Naive thymus-derived CD8-positive, alpha-beta T cell (primary cell): ENCODE measurements at regions not wholly inside any gene's neighbourhood (a gene's known extent, or its start where the extent isn't known, plus 50 kb on each side); places are given as distances from the start of the nearest gene placed in this dataset.
A peak's percentile ranks its signal among the peaks of the same experiment; 100 is the strongest.

Source experiments
- ATAC-seq, 2 donors: fragments of 150-1000 bp; cut with Tn5 transposase in 1 of 2; sonication (Bioruptor Pico), chemical (Tn5 transposase) in 1 of 2; 1 replicate in 1 of 2; 2 replicates in 1 of 2; pipeline ENCODE4 v1.10.0; 2021; ENCODE audit warnings: mild to moderate bottlenecking in 2 of 2, moderate library complexity in 2 of 2
- POLR2A ChIA-PET: fragments of 350-600 bp; sonication (Branson Sonifier 250); formaldehyde crosslinking; loops from one replicate; lab custom pipeline; 2021; ENCODE audit warnings: antibody characterized with exemption; lab: Charles Lee
- DNase-seq, 10 donors: peaks; one replicate each; pipeline versions ENCODE4 v3.0.0 to v3.0.0-alpha.2; 2020 to 2022
- H3K27ac Mint-ChIP-seq, 10 donors: one replicate each; pipeline ENCODE4 v1.8.0; 2020 to 2022; ENCODE audit warnings: mild to moderate bottlenecking in 10 of 10, mixed read lengths in 10 of 10, moderate library complexity in 4 of 10, inconsistent platforms in 1 of 10
- H3K27me3 Mint-ChIP-seq, 5 donors: one replicate each; pipeline ENCODE4 v1.8.0; 2021 to 2022; ENCODE audit warnings: mixed read lengths in 5 of 5
- H3K36me3 Mint-ChIP-seq, 3 donors: one replicate each; pipeline ENCODE4 v1.8.0; 2020 to 2022; ENCODE audit warnings: mixed read lengths in 3 of 3, mild to moderate bottlenecking in 2 of 3, inconsistent platforms in 1 of 3
- H3K4me1 Mint-ChIP-seq, 4 donors: one replicate each; pipeline ENCODE4 v1.8.0; 2021 to 2022; ENCODE audit warnings: mixed read lengths in 4 of 4
- H3K4me3 Mint-ChIP-seq, 10 donors: one replicate each; pipeline ENCODE4 v1.8.0; 2020 to 2022; ENCODE audit warnings: mild to moderate bottlenecking in 10 of 10, mixed read lengths in 10 of 10, moderate library complexity in 6 of 10, inconsistent platforms in 1 of 10
- H3K9me3 Mint-ChIP-seq, 9 donors: one replicate each; pipeline ENCODE4 v1.8.0; 2020 to 2022; ENCODE audit warnings: mixed read lengths in 9 of 9, mild to moderate bottlenecking in 3 of 9, inconsistent platforms in 1 of 9, moderate library complexity in 1 of 9

- peaks cover 3 to 5% (median 4%) of the 10 kb centered on the region in 4 donors for H3K4me1 Mint-ChIP-seq
- ATAC-seq (no peak), DNase-seq (no peak)
- H3K4me3 Mint-ChIP-seq, result no peak overlapping the region
- no peaks in the 10 kb centered on the region for H3K9me3 Mint-ChIP-seq
- POLR2A ChIA-PET, result no interaction called here
- peaks cover 7 to 23% (median 11%) of the 10 kb centered on the region in 5 donors for H3K27me3 Mint-ChIP-seq
- no peaks in the 10 kb centered on the region for H3K36me3 Mint-ChIP-seq
- H3K27ac Mint-ChIP-seq, result no peak overlapping the region
Observed at GRCh38 chr2:118315606-118316005, 227.3 kb downstream of the INSIG2 start.

DNA sequence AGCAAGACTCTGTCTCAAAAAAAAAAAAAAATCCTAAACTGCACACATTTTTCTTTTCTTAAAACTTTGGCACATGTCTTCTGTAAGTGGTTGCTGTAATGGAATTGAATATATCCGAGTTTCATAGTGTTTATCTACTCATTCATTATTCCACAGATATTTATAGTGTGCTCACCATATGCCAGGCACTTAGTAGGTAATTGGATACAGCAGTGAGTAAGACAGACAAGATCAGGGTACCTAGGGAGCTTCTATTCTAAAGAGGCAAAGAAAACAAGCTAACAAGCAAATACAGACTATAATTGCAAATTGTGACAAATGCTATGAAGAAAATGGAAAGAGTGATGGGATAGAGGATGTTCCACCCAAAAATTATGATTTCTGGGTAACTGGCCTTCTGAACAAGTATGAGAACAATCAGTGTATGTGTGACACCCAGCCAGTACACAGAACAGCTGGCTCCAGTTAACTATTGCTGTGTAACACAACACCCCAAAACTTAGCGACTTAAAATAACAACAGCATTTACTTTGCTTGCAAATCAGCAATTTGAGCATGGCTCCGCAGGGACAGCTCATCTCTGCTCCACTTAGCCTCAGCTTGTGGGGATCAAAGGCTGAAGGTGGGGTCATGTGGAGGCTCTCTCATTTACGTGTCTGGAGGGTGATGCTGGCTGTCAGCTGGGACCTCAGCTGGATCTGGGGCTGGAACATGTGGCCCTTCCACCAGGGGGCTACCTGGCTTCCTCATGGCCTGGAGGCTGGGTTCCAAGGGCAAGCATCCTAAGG lies 224.9 kb downstream of the INSIG2 start:
- no peaks in the 10 kb centered on the region for H3K36me3 Mint-ChIP-seq
- no peak overlapping the region for H3K4me3 Mint-ChIP-seq
- peak overlapping the region in 3 of 10 donors; percentile 4 to 57 (median 15) for H3K27ac Mint-ChIP-seq
- no peaks in the 10 kb centered on the region for H3K9me3 Mint-ChIP-seq
- peaks cover 3 to 15% (median 12%) of the 10 kb centered on the region in 5 donors for H3K27me3 Mint-ChIP-seq
- DNase-seq, result no peak
- ATAC-seq, result no peak
- POLR2A ChIA-PET, result interaction anchor here (0.8 kb wide), 1 partner anchor 535 kb away, joined by 3 read pairs; no protein-coding TSS in a partner anchor
- H3K4me1 Mint-ChIP-seq, result peaks cover 2 to 14% (median 8%) of the 10 kb centered on the region in 4 donors

- H3K4me1 Mint-ChIP-seq, result peaks cover 2 to 15% (median 8%) of the 10 kb centered on the region in 4 donors
Observed at GRCh38 chr2:118310681-118311429, 222.6 kb downstream of the INSIG2 start.

DNA sequence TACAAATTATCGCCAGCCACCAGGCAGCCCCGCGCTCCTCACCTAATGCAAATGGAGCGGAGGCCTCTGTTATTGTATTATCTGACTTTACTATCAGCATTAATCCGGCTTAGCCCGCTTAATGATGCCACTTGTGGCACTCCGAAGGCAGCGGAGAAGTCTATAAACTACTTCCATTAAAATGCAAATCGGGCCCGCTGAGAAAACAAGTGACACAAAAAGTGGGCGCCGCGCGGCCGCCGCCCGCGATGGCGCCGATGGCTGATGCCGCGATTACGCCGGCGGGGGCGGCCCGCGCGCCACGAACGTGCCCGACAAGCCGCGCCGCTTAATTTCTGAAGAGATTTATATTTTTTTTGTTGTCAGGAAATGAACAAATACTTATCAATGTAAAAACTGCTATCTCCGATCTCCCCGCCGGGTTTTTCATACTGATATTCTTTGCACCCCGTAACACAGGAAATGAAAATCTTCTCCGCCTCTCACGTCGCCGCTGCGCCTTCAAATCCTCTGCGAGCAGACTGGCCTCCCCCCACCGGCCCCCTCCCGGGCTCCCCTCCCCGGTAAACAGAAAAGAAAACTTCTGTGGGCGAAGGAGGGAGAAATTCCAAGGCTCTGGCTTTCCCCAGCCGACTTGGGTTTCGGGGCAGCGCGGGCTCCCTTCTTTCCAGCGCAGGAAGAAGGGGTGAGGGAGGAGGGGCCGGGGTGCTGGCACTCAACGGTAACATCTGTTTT lies 221.8 kb downstream of the INSIG2 start:
- ATAC-seq, result peak; percentile 80 to 83
- H3K36me3 Mint-ChIP-seq, result no peaks in the 10 kb centered on the region
- POLR2A ChIA-PET, result interaction anchor here (0.7 to 1.2 kb wide), 2 partner anchors 86 to 115 kb away, joined by 3 read pairs; no protein-coding TSS in a partner anchor
- H3K27ac Mint-ChIP-seq, result peak overlapping the region; percentile 87 to 98 (median 97)
- peak; percentile 35 to 79 (median 58) for DNase-seq
- H3K4me3 Mint-ChIP-seq, result peak overlapping the region; percentile 82 to 95 (median 91)
- peaks cover 0 to 13% (median 5%) of the 10 kb centered on the region in 5 donors for H3K27me3 Mint-ChIP-seq
- peaks cover 2 to 15% (median 8%) of the 10 kb centered on the region in 4 donors for H3K4me1 Mint-ChIP-seq
- H3K9me3 Mint-ChIP-seq, result no peaks in the 10 kb centered on the region

More at GRCh38 chr2:118310681-118311429, 222.6 kb downstream of the INSIG2 start:
- POLR2A ChIA-PET, result interaction anchor here (0.7 to 1.2 kb wide), 2 partner anchors 87 to 115 kb away, joined by 3 read pairs; no protein-coding TSS in a partner anchor
- Mint-ChIP-seq H3K9me3 (no peaks in the 10 kb centered on the region), H3K27ac (peak overlapping the region; percentile 87 to 98 (median 97)), H3K36me3 (no peaks in the 10 kb centered on the region), H3K27me3 (peaks cover 2 to 13% (median 8%) of the 10 kb centered on the region in 5 donors), H3K4me3 (peak overlapping the region; percentile 82 to 95 (median 91))
- ATAC-seq (peak; percentile 6 to 25), DNase-seq (no peak)

DNA sequence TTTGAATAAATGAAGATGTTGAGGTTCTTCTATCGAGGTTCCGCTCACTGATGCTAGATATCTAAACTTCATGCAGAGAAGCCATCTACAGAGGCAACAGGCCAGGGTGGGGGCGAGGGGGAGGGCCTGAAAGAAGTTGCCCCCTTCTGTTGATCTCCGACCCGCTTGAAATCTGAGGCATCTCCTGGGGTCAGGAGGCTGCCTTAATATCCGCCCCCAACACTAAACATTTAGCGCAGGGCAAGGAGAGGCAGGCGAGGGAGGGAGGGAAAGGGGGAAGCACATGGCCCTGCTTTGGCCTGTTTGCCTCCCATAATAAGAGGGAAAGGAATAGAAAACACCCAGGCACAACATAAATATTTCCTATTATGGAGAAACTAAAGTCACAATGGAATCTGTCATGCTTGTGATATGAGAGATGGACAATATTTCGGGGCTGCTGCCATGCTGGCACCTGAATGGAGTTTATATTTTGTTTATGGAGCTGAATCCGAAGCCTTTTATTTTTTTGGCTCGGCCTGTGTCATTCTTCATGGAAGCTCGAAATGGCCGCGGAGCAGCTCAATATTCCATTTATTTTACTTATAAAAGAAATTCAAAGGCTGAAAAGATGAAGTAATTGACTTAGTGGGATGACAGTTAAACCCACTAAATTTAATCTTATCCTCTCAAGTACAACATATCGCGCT lies 221.1 kb downstream of the INSIG2 start:
- Mint-ChIP-seq H3K27me3 (peaks cover 0 to 12% (median 2%) of the 10 kb centered on the region in 5 donors), H3K36me3 (no peaks in the 10 kb centered on the region), H3K4me3 (peak overlapping the region; percentile 82 to 95 (median 91)), H3K9me3 (no peaks in the 10 kb centered on the region), H3K27ac (peak overlapping the region; percentile 87 to 98 (median 97)), H3K4me1 (peaks cover 2 to 15% (median 8%) of the 10 kb centered on the region in 4 donors)
- POLR2A ChIA-PET, result no interaction called here
- no peak for ATAC-seq
- DNase-seq, result no peak

- peaks cover 0 to 11% (median 0%) of the 10 kb centered on the region in 5 donors for H3K27me3 Mint-ChIP-seq
Observed at GRCh38 chr2:118307864-118308263, 219.6 kb downstream of the INSIG2 start.

DNA sequence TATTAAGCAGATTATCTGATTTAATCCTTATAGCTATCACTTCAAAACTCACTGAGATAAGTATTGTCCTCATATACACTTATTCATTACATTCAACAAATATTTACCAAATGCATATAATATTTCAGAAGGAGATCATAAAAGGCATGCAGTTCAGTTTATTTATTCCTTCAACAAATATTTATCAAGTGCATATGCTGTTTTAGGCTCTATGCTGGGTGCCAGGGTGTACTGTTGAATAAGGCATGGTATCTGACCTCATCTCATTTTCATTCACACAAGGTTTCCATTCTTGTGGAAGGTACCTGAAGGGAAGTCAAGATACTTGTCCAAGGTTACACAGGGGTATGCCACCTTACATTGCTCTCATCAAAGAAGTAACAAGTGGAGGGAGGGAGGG lies 213.0 kb downstream of the INSIG2 start:
- H3K36me3 Mint-ChIP-seq, result no peaks in the 10 kb centered on the region
- POLR2A ChIA-PET, result no interaction called here

More at GRCh38 chr2:118307864-118308263, 219.6 kb downstream of the INSIG2 start:
- no peaks in the 10 kb centered on the region for H3K36me3 Mint-ChIP-seq
- POLR2A ChIA-PET, result no interaction called here
- H3K27ac Mint-ChIP-seq, result no peak overlapping the region
- DNase-seq (no peak), ATAC-seq (no peak)
- peak overlapping the region in 2 of 10 donors; percentile 22 to 52 for H3K4me3 Mint-ChIP-seq
- H3K9me3 Mint-ChIP-seq, result no peaks in the 10 kb centered on the region
- peaks cover 2 to 15% (median 8%) of the 10 kb centered on the region in 4 donors for H3K4me1 Mint-ChIP-seq

GRCh38 chr2:118300832-118301231 lies 212.6 kb downstream of the INSIG2 start:
- H3K4me1 Mint-ChIP-seq, result no peaks in the 10 kb centered on the region
- H3K27ac Mint-ChIP-seq, result no peak overlapping the region
- POLR2A ChIA-PET, result no interaction called here

More for the DNA sequence above, 213.0 kb downstream of the INSIG2 start:
- H3K4me1 Mint-ChIP-seq, result no peaks in the 10 kb centered on the region
- no peak for DNase-seq
- H3K27ac Mint-ChIP-seq, result no peak overlapping the region
- H3K9me3 Mint-ChIP-seq, result no peaks in the 10 kb centered on the region
- no peak overlapping the region for H3K4me3 Mint-ChIP-seq
- peaks cover 13 to 41% (median 25%) of the 10 kb centered on the region in 5 donors for H3K27me3 Mint-ChIP-seq
- ATAC-seq, result no peak

GRCh38 chr2:118296663-118297062 lies 208.4 kb downstream of the INSIG2 start:
- Mint-ChIP-seq H3K36me3 (no peaks in the 10 kb centered on the region), H3K4me1 (no peaks in the 10 kb centered on the region), H3K27ac (no peak overlapping the region), H3K27me3 (peaks cover 24 to 51% (median 34%) of the 10 kb centered on the region in 5 donors), H3K4me3 (no peak overlapping the region), H3K9me3 (no peaks in the 10 kb centered on the region)
- DNase-seq, result peak in 1 of 10 donors; percentile 52
- POLR2A ChIA-PET, result no interaction called here
- ATAC-seq, result no peak

More at GRCh38 chr2:118300832-118301231, 212.6 kb downstream of the INSIG2 start:
- ATAC-seq (no peak), DNase-seq (no peak)
- Mint-ChIP-seq H3K4me3 (no peak overlapping the region), H3K36me3 (no peaks in the 10 kb centered on the region), H3K9me3 (no peaks in the 10 kb centered on the region), H3K27me3 (peaks cover 15 to 46% (median 28%) of the 10 kb centered on the region in 5 donors)

- no peaks in the 10 kb centered on the region for H3K4me1 Mint-ChIP-seq
- POLR2A ChIA-PET, result no interaction called here
- ATAC-seq, result no peak
- no peak for DNase-seq
- no peaks in the 10 kb centered on the region for H3K9me3 Mint-ChIP-seq
- H3K27me3 Mint-ChIP-seq, result peaks cover 26 to 52% (median 29%) of the 10 kb centered on the region in 5 donors
- H3K4me3 Mint-ChIP-seq, result no peak overlapping the region
- H3K36me3 Mint-ChIP-seq, result no peaks in the 10 kb centered on the region
- no peak overlapping the region for H3K27ac Mint-ChIP-seq
Observed at GRCh38 chr2:118295592-118296390, 207.5 kb downstream of the INSIG2 start.

GRCh38 chr2:118294063-118294462 lies 205.8 kb downstream of the INSIG2 start:
- Mint-ChIP-seq H3K9me3 (no peaks in the 10 kb centered on the region), H3K36me3 (no peaks in the 10 kb centered on the region), H3K27me3 (peaks cover 19 to 44% (median 27%) of the 10 kb centered on the region in 5 donors), H3K4me1 (no peaks in the 10 kb centered on the region), H3K4me3 (no peak overlapping the region), H3K27ac (no peak overlapping the region)
- DNase-seq (no peak), ATAC-seq (no peak)
- POLR2A ChIA-PET, result no interaction called here
